ENCODE measurements at regions not wholly inside any gene's neighbourhood (a gene's known extent, or its start where the extent isn't known, plus 50 kb on each side); places are given as distances from the start of the nearest gene placed in this dataset.
"Not testable (repeated sequence)": the region's sequence is repeated elsewhere in the genome, so short reads cannot be mapped to it uniquely, and the experiment has no call there.

GRCh38 chr7:12013983-12014382, 182.0 kb upstream of the THSD7A start:
- no peak for DNase-seq (ENCODE audit: low read depth in 2 of 2)
- H4K20me1 ChIP-seq (ENCODE audit: control insufficient read depth, extremely low read depth, insufficient read depth, low read length): no peaks in the 10 kb centered on the region
- no peak for TF ChIP-seq CTCF (conservative IDR thresholded peaks at IDR 0.05 in 1 of 2, IDR thresholded peaks at IDR 0.05 in 1 of 2; ENCODE audit: low read depth in 1 of 2, low read length in 2 of 2)
- TF ChIP-seq EZH2 (IDR thresholded peaks at IDR 0.05; ENCODE audit: low read length, missing control alignments): no peak

GRCh38 chr7:12016439-12016838, 184.4 kb upstream of the THSD7A start:
- DNase-seq (ENCODE audit: low read depth in 2 of 2): no peak

More at GRCh38 chr7:12013983-12014382, 182.0 kb upstream of the THSD7A start:
- H2AFZ ChIP-seq (ENCODE audit: low read length): no peak overlapping the region
- H3K9ac ChIP-seq (ENCODE audit: insufficient read depth, low read length): no peak overlapping the region
- no peaks in the 10 kb centered on the region for H3K79me2 ChIP-seq (ENCODE audit: control insufficient read depth, insufficient read depth, low read length)
- H3K9me3 ChIP-seq (ENCODE audit: control insufficient read depth, insufficient read depth, low read depth, low read length): no peaks in the 10 kb centered on the region
- no peaks in the 10 kb centered on the region for H3K27me3 ChIP-seq (ENCODE audit: control insufficient read depth, insufficient read depth, low read length)
- no peak overlapping the region for H3K4me2 ChIP-seq (ENCODE audit: extremely low read depth, insufficient read depth, low read length)
- no peak overlapping the region for H3K4me3 ChIP-seq (replicated peaks in 1 of 4; ENCODE audit: control extremely low read depth in 1 of 4, insufficient read depth in 1 of 4, low read depth in 3 of 4, low read length in 4 of 4)
- H3K4me1 ChIP-seq (ENCODE audit: control insufficient read depth, extremely low read depth, insufficient read depth, low read length): no peaks in the 10 kb centered on the region
- no peak overlapping the region for H3K27ac ChIP-seq (ENCODE audit: insufficient read depth, low read length)
- H3K36me3 ChIP-seq (ENCODE audit: control insufficient read depth, insufficient read depth, low read length): no peaks in the 10 kb centered on the region

GRCh38 chr7:12017046-12017445, 185.0 kb upstream of the THSD7A start:
- DNase-seq (ENCODE audit: low read depth in 2 of 2): no peak
- no peak overlapping the region for H3K9ac ChIP-seq (ENCODE audit: insufficient read depth, low read length)
- no peaks in the 10 kb centered on the region for H4K20me1 ChIP-seq (ENCODE audit: control insufficient read depth, extremely low read depth, insufficient read depth, low read length)
- no peak for TF ChIP-seq EZH2 (IDR thresholded peaks at IDR 0.05; ENCODE audit: low read length, missing control alignments)
- no peaks in the 10 kb centered on the region for H3K36me3 ChIP-seq (ENCODE audit: control insufficient read depth, insufficient read depth, low read length)
- no peak overlapping the region for H3K4me3 ChIP-seq (replicated peaks in 1 of 4; ENCODE audit: control extremely low read depth in 1 of 4, insufficient read depth in 1 of 4, low read depth in 3 of 4, low read length in 4 of 4)
- no peak overlapping the region for H3K4me2 ChIP-seq (ENCODE audit: extremely low read depth, insufficient read depth, low read length)
- no peaks in the 10 kb centered on the region for H3K27me3 ChIP-seq (ENCODE audit: control insufficient read depth, insufficient read depth, low read length)
- H3K79me2 ChIP-seq (ENCODE audit: control insufficient read depth, insufficient read depth, low read length): no peaks in the 10 kb centered on the region
- no peaks in the 10 kb centered on the region for H3K4me1 ChIP-seq (ENCODE audit: control insufficient read depth, extremely low read depth, insufficient read depth, low read length)
- no peak overlapping the region for H2AFZ ChIP-seq (ENCODE audit: low read length)
- no peaks in the 10 kb centered on the region for H3K9me3 ChIP-seq (ENCODE audit: control insufficient read depth, insufficient read depth, low read depth, low read length)
- no peak overlapping the region for H3K27ac ChIP-seq (ENCODE audit: insufficient read depth, low read length)

More at GRCh38 chr7:12016439-12016838, 184.4 kb upstream of the THSD7A start:
- H4K20me1 ChIP-seq (ENCODE audit: control insufficient read depth, extremely low read depth, insufficient read depth, low read length): no peaks in the 10 kb centered on the region
- no peak overlapping the region for H3K9ac ChIP-seq (ENCODE audit: insufficient read depth, low read length)
- H3K4me3 ChIP-seq (replicated peaks in 1 of 4; ENCODE audit: control extremely low read depth in 1 of 4, insufficient read depth in 1 of 4, low read depth in 3 of 4, low read length in 4 of 4): no peak overlapping the region
- H2AFZ ChIP-seq (ENCODE audit: low read length): no peak overlapping the region
- H3K4me1 ChIP-seq (ENCODE audit: control insufficient read depth, extremely low read depth, insufficient read depth, low read length): no peaks in the 10 kb centered on the region
- no peaks in the 10 kb centered on the region for H3K9me3 ChIP-seq (ENCODE audit: control insufficient read depth, insufficient read depth, low read depth, low read length)
- H3K36me3 ChIP-seq (ENCODE audit: control insufficient read depth, insufficient read depth, low read length): no peaks in the 10 kb centered on the region
- no peaks in the 10 kb centered on the region for H3K27me3 ChIP-seq (ENCODE audit: control insufficient read depth, insufficient read depth, low read length)
- no peaks in the 10 kb centered on the region for H3K79me2 ChIP-seq (ENCODE audit: control insufficient read depth, insufficient read depth, low read length)
- TF ChIP-seq CTCF (conservative IDR thresholded peaks at IDR 0.05 in 1 of 2, IDR thresholded peaks at IDR 0.05 in 1 of 2; ENCODE audit: low read depth in 1 of 2, low read length in 2 of 2) (no peak), EZH2 (IDR thresholded peaks at IDR 0.05; ENCODE audit: low read length, missing control alignments) (no peak)
- H3K4me2 ChIP-seq (ENCODE audit: extremely low read depth, insufficient read depth, low read length): no peak overlapping the region
- H3K27ac ChIP-seq (ENCODE audit: insufficient read depth, low read length): no peak overlapping the region

- not testable (repeated sequence) for H3K27ac ChIP-seq (ENCODE audit: insufficient read depth, low read length); H3K4me2 ChIP-seq (ENCODE audit: extremely low read depth, insufficient read depth, low read length); H2AFZ ChIP-seq (ENCODE audit: low read length); H3K27me3 ChIP-seq (ENCODE audit: control insufficient read depth, insufficient read depth, low read length); H3K36me3 ChIP-seq (ENCODE audit: control insufficient read depth, insufficient read depth, low read length); H3K9ac ChIP-seq (ENCODE audit: insufficient read depth, low read length); H4K20me1 ChIP-seq (ENCODE audit: control insufficient read depth, extremely low read depth, insufficient read depth, low read length); H3K4me3 ChIP-seq (replicated peaks in 1 of 4; ENCODE audit: control extremely low read depth in 1 of 4, insufficient read depth in 1 of 4, low read depth in 3 of 4, low read length in 4 of 4); H3K9me3 ChIP-seq (ENCODE audit: control insufficient read depth, insufficient read depth, low read depth, low read length); H3K79me2 ChIP-seq (ENCODE audit: control insufficient read depth, insufficient read depth, low read length); H3K4me1 ChIP-seq (ENCODE audit: control insufficient read depth, extremely low read depth, insufficient read depth, low read length)
- DNase-seq (ENCODE audit: low read depth in 2 of 2): peak in 1 of 2 donors; percentile 20
Measured at GRCh38 chr7:12022011-12022410, 189.1 kb upstream of the TMEM106B start.

All from fibroblast of lung (primary cell).